ENCODE measurements at regions not wholly inside any gene's neighbourhood (a gene's known extent, or its start where the extent isn't known, plus 50 kb on each side); places are given as distances from the start of the nearest gene placed in this dataset.

- Histone ChIP-seq H3K36me3 (ENCODE audit: control insufficient read depth, insufficient read depth, low read length) (no peaks in the 10 kb centered on the region), H3K4me1 (ENCODE audit: control insufficient read depth, insufficient read depth, low read length) (peaks cover 7% of the 10 kb centered on the region), H3K27me3 (ENCODE audit: control insufficient read depth, insufficient read depth, low read length) (no peaks in the 10 kb centered on the region), H3K4me3 (ENCODE audit: low read depth, low read length) (no peak overlapping the region), H3K9ac (ENCODE audit: low read length) (no peak overlapping the region), H3K9me3 (ENCODE audit: control insufficient read depth, insufficient read depth, low read depth, low read length) (no peaks in the 10 kb centered on the region), H3K27ac (ENCODE audit: low read depth, low read length) (no peak overlapping the region)
Measured at GRCh38 chr9:135248721-135249120, 161.3 kb downstream of the OLFM1 start.

- H3K9ac ChIP-seq (ENCODE audit: low read length) = no peak overlapping the region
- no peaks in the 10 kb centered on the region for H3K36me3 ChIP-seq (ENCODE audit: control insufficient read depth, insufficient read depth, low read length)
- no peak overlapping the region for H3K27ac ChIP-seq (ENCODE audit: low read depth, low read length)
- H3K27me3 ChIP-seq (ENCODE audit: control insufficient read depth, insufficient read depth, low read length) = no peaks in the 10 kb centered on the region
- H3K9me3 ChIP-seq (ENCODE audit: control insufficient read depth, insufficient read depth, low read depth, low read length) = no peaks in the 10 kb centered on the region
- H3K4me3 ChIP-seq (ENCODE audit: low read depth, low read length) = no peak overlapping the region
- H3K4me1 ChIP-seq (ENCODE audit: control insufficient read depth, insufficient read depth, low read length) = peaks cover 9% of the 10 kb centered on the region
Measured at GRCh38 chr9:135249191-135249590, 161.7 kb downstream of the OLFM1 start.

GRCh38 chr9:135249711-135250110 is 162.2 kb downstream of the OLFM1 start:
- Histone ChIP-seq H3K36me3 (ENCODE audit: control insufficient read depth, insufficient read depth, low read length) (no peaks in the 10 kb centered on the region), H3K4me1 (ENCODE audit: control insufficient read depth, insufficient read depth, low read length) (peaks cover 10% of the 10 kb centered on the region), H3K27me3 (ENCODE audit: control insufficient read depth, insufficient read depth, low read length) (no peaks in the 10 kb centered on the region), H3K4me3 (ENCODE audit: low read depth, low read length) (no peak overlapping the region), H3K27ac (ENCODE audit: low read depth, low read length) (no peak overlapping the region), H3K9ac (ENCODE audit: low read length) (no peak overlapping the region), H3K9me3 (ENCODE audit: control insufficient read depth, insufficient read depth, low read depth, low read length) (no peaks in the 10 kb centered on the region)

- H3K4me3 ChIP-seq (ENCODE audit: low read depth, low read length) = no peak overlapping the region
- no peak overlapping the region for H3K9ac ChIP-seq (ENCODE audit: low read length)
- no peak overlapping the region for H3K27ac ChIP-seq (ENCODE audit: low read depth, low read length)
- H3K9me3 ChIP-seq (ENCODE audit: control insufficient read depth, insufficient read depth, low read depth, low read length) = no peaks in the 10 kb centered on the region
- H3K4me1 ChIP-seq (ENCODE audit: control insufficient read depth, insufficient read depth, low read length) = peaks cover 19% of the 10 kb centered on the region
- no peaks in the 10 kb centered on the region for H3K36me3 ChIP-seq (ENCODE audit: control insufficient read depth, insufficient read depth, low read length)
- H3K27me3 ChIP-seq (ENCODE audit: control insufficient read depth, insufficient read depth, low read length) = no peaks in the 10 kb centered on the region
Measured at GRCh38 chr9:135251331-135251761, 163.9 kb downstream of the OLFM1 start.

- no peak overlapping the region for H3K9ac ChIP-seq (ENCODE audit: low read length)
- H3K27me3 ChIP-seq (ENCODE audit: control insufficient read depth, insufficient read depth, low read length) = no peaks in the 10 kb centered on the region
- H3K4me3 ChIP-seq (ENCODE audit: low read depth, low read length) = no peak overlapping the region
- no peaks in the 10 kb centered on the region for H3K9me3 ChIP-seq (ENCODE audit: control insufficient read depth, insufficient read depth, low read depth, low read length)
- H3K4me1 ChIP-seq (ENCODE audit: control insufficient read depth, insufficient read depth, low read length) = peaks cover 19% of the 10 kb centered on the region
- no peaks in the 10 kb centered on the region for H3K36me3 ChIP-seq (ENCODE audit: control insufficient read depth, insufficient read depth, low read length)
- no peak overlapping the region for H3K27ac ChIP-seq (ENCODE audit: low read depth, low read length)
Measured at GRCh38 chr9:135251996-135252760, 164.7 kb downstream of the OLFM1 start.

- Histone ChIP-seq H3K27me3 (ENCODE audit: control insufficient read depth, insufficient read depth, low read length) (no peaks in the 10 kb centered on the region), H3K4me1 (ENCODE audit: control insufficient read depth, insufficient read depth, low read length) (peaks cover 19% of the 10 kb centered on the region), H3K27ac (ENCODE audit: low read depth, low read length) (no peak overlapping the region), H3K9me3 (ENCODE audit: control insufficient read depth, insufficient read depth, low read depth, low read length) (no peaks in the 10 kb centered on the region), H3K4me3 (ENCODE audit: low read depth, low read length) (no peak overlapping the region), H3K36me3 (ENCODE audit: control insufficient read depth, insufficient read depth, low read length) (no peaks in the 10 kb centered on the region), H3K9ac (ENCODE audit: low read length) (no peak overlapping the region)
Measured at GRCh38 chr9:135252980-135253304, 165.5 kb downstream of the OLFM1 start.

GRCh38 chr9:135253305-135254004 is 166.0 kb downstream of the OLFM1 start:
- no peaks in the 10 kb centered on the region for H3K9me3 ChIP-seq (ENCODE audit: control insufficient read depth, insufficient read depth, low read depth, low read length)
- H3K4me1 ChIP-seq (ENCODE audit: control insufficient read depth, insufficient read depth, low read length) = peaks cover 19% of the 10 kb centered on the region
- H3K9ac ChIP-seq (ENCODE audit: low read length) = no peak overlapping the region
- H3K4me3 ChIP-seq (ENCODE audit: low read depth, low read length) = no peak overlapping the region
- H3K36me3 ChIP-seq (ENCODE audit: control insufficient read depth, insufficient read depth, low read length) = no peaks in the 10 kb centered on the region
- H3K27me3 ChIP-seq (ENCODE audit: control insufficient read depth, insufficient read depth, low read length) = no peaks in the 10 kb centered on the region
- H3K27ac ChIP-seq (ENCODE audit: low read depth, low read length) = no peak overlapping the region

- Histone ChIP-seq H3K27ac (ENCODE audit: low read depth, low read length) (no peak overlapping the region), H3K36me3 (ENCODE audit: control insufficient read depth, insufficient read depth, low read length) (no peaks in the 10 kb centered on the region), H3K4me3 (ENCODE audit: low read depth, low read length) (no peak overlapping the region), H3K9me3 (ENCODE audit: control insufficient read depth, insufficient read depth, low read depth, low read length) (no peaks in the 10 kb centered on the region), H3K9ac (ENCODE audit: low read length) (no peak overlapping the region), H3K4me1 (ENCODE audit: control insufficient read depth, insufficient read depth, low read length) (peaks cover 19% of the 10 kb centered on the region), H3K27me3 (ENCODE audit: control insufficient read depth, insufficient read depth, low read length) (no peaks in the 10 kb centered on the region)
Measured at GRCh38 chr9:135254176-135255032, 166.9 kb downstream of the OLFM1 start.

- peaks cover under 1% of the 10 kb centered on the region; the same call in 1 of the 2 replicates for H3K27me3 ChIP-seq (ENCODE audit: control insufficient read depth, insufficient read depth, low read length)
- H3K27ac ChIP-seq (ENCODE audit: low read depth, low read length) = no peak overlapping the region
- no peaks in the 10 kb centered on the region for H3K36me3 ChIP-seq (ENCODE audit: control insufficient read depth, insufficient read depth, low read length)
- no peaks in the 10 kb centered on the region for H3K9me3 ChIP-seq (ENCODE audit: control insufficient read depth, insufficient read depth, low read depth, low read length)
- no peak overlapping the region for H3K4me3 ChIP-seq (ENCODE audit: low read depth, low read length)
- peaks cover 19% of the 10 kb centered on the region for H3K4me1 ChIP-seq (ENCODE audit: control insufficient read depth, insufficient read depth, low read length)
- H3K9ac ChIP-seq (ENCODE audit: low read length) = no peak overlapping the region
Measured at GRCh38 chr9:135255033-135255840, 167.8 kb downstream of the OLFM1 start.

GRCh38 chr9:135255841-135256580 is 168.5 kb downstream of the OLFM1 start:
- Histone ChIP-seq H3K9me3 (ENCODE audit: control insufficient read depth, insufficient read depth, low read depth, low read length) (no peaks in the 10 kb centered on the region), H3K36me3 (ENCODE audit: control insufficient read depth, insufficient read depth, low read length) (no peaks in the 10 kb centered on the region), H3K27me3 (ENCODE audit: control insufficient read depth, insufficient read depth, low read length) (peaks cover 6% of the 10 kb centered on the region; the same call in 1 of the 2 replicates)

More at GRCh38 chr9:135255841-135256580, 168.5 kb downstream of the OLFM1 start:
- H3K4me1 ChIP-seq (ENCODE audit: control insufficient read depth, insufficient read depth, low read length) = peaks cover 25% of the 10 kb centered on the region
- H3K27ac ChIP-seq (ENCODE audit: low read depth, low read length) = no peak overlapping the region
- H3K4me3 ChIP-seq (ENCODE audit: low read depth, low read length) = no peak overlapping the region
- H3K9ac ChIP-seq (ENCODE audit: low read length) = no peak overlapping the region
